Gastrocnemius medialis (tissue), 4 donors: ENCODE measurements at regions not wholly inside any gene's neighbourhood (a gene's known extent, or its start where the extent isn't known, plus 50 kb on each side); places are given as distances from the start of the nearest gene placed in this dataset.

Experiments
- POLR2A ChIP-seq, 2 donors: fragments of 450-650 bp; IDR thresholded peaks; one replicate each; pipeline ENCODE4 v1.6.1; 2017; ENCODE audit warnings: antibody characterized with exemption in 2 of 2, mild to moderate bottlenecking in 2 of 2, moderate library complexity in 2 of 2
- TF ChIP-seq, protein P1 (sequence below), 5 experiments: fragments of 450-650 bp in 3 of 5; fragments of 200-600 bp in 2 of 5; sonication (generic) in 2 of 5; IDR thresholded peaks in 4 of 5; conservative IDR thresholded peaks in 1 of 5; 1 replicate in 4 of 5; 2 replicates in 1 of 5; pipeline ENCODE4 v1.5.1; 2016 to 2019; ENCODE audit warnings: antibody characterized with exemption in 5 of 5, mild to moderate bottlenecking in 3 of 5, moderate library complexity in 3 of 5

GRCh38 chr5:40027400-40027799 is 602.6 kb upstream of the DAB2 start:
- TF ChIP-seq, protein P1, sequence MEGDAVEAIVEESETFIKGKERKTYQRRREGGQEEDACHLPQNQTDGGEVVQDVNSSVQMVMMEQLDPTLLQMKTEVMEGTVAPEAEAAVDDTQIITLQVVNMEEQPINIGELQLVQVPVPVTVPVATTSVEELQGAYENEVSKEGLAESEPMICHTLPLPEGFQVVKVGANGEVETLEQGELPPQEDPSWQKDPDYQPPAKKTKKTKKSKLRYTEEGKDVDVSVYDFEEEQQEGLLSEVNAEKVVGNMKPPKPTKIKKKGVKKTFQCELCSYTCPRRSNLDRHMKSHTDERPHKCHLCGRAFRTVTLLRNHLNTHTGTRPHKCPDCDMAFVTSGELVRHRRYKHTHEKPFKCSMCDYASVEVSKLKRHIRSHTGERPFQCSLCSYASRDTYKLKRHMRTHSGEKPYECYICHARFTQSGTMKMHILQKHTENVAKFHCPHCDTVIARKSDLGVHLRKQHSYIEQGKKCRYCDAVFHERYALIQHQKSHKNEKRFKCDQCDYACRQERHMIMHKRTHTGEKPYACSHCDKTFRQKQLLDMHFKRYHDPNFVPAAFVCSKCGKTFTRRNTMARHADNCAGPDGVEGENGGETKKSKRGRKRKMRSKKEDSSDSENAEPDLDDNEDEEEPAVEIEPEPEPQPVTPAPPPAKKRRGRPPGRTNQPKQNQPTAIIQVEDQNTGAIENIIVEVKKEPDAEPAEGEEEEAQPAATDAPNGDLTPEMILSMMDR (IDR thresholded peaks at IDR 0.05 in 4 of 5, conservative IDR thresholded peaks at IDR 0.05 in 1 of 5) = no peak
- no peak for TF ChIP-seq POLR2A (IDR thresholded peaks at IDR 0.05)
